GM23338 (cell line): ENCODE measurements at regions not wholly inside any gene's neighbourhood (a gene's known extent, or its start where the extent isn't known, plus 50 kb on each side); places are given as distances from the start of the nearest gene placed in this dataset.

Source experiments
- ATAC-seq: fragments of 200-7000 bp; cut with Tn5 transposase; 3 replicates; pipeline ENCODE4 v1.9.1; 2020
- DNase-seq: peaks from one replicate; pipeline ENCODE4 v3.0.0-alpha.2; 2015; ENCODE audit warnings: low spot score
- H2AFZ ChIP-seq: fragments of 200-600 bp; sonication (generic); 2 replicates; pipeline ENCODE4 v1.8.0; 2016; ENCODE audit warnings: antibody characterized with exemption, mild to moderate bottlenecking, moderate library complexity
- H3F3A ChIP-seq: fragments of 200-600 bp; sonication (generic); replicated peaks from 2 replicates; pipeline ENCODE4 v1.8.0; 2017; ENCODE audit warnings: antibody characterized with exemption, mixed run types, low read depth
- H3K27ac ChIP-seq: fragments of 200-600 bp; sonication (generic); 2 replicates; pipeline ENCODE4 v1.6.1; 2016; ENCODE audit warnings: low read depth
- H3K27me3 ChIP-seq: fragments of 200-600 bp; sonication (generic); 2 replicates; pipeline ENCODE4 v1.8.0; 2016; ENCODE audit warnings: mild to moderate bottlenecking, mixed run types, moderate library complexity; ENCODE audit not compliant: insufficient read depth
- H3K36me3 ChIP-seq: fragments of 200-600 bp; sonication (generic); 2 replicates; pipeline ENCODE4 v1.8.0; 2016; ENCODE audit warnings: mild to moderate bottlenecking; ENCODE audit not compliant: insufficient read depth
- H3K4me1 ChIP-seq: fragments of 200-600 bp; sonication (generic); 2 replicates; pipeline ENCODE4 v1.8.0; 2016; ENCODE audit warnings: mild to moderate bottlenecking, moderate library complexity; ENCODE audit not compliant: insufficient read depth
- H3K4me2 ChIP-seq: fragments of 200-600 bp; sonication (generic); 2 replicates; pipeline ENCODE4 v1.7.1; 2017; ENCODE audit warnings: mixed run types
- H3K4me3 ChIP-seq: fragments of 200-600 bp; sonication (generic); 2 replicates; pipeline ENCODE4 v1.6.1; 2016; ENCODE audit warnings: mixed run types
- H3K79me2 ChIP-seq: fragments of 200-600 bp; sonication (generic); replicated peaks from 2 replicates; pipeline ENCODE4 v1.8.0; 2017; ENCODE audit warnings: mild to moderate bottlenecking; ENCODE audit not compliant: insufficient read depth
- H3K9me2 ChIP-seq: fragments of 200-600 bp; sonication (generic); 2 replicates; pipeline ENCODE4 v1.8.0; 2017; ENCODE audit not compliant: insufficient read depth
- H4K20me1 ChIP-seq: fragments of 200-600 bp; sonication (generic); replicated peaks from 2 replicates; pipeline ENCODE4 v1.8.0; 2017; ENCODE audit warnings: mild to moderate bottlenecking; ENCODE audit not compliant: insufficient read depth
- H3K27ac Mint-ChIP-seq: 2 replicates; pipeline ENCODE4 v1.8.0; 2020; ENCODE audit warnings: inconsistent platforms, mild to moderate bottlenecking, moderate library complexity, mixed read lengths
- H3K27me3 Mint-ChIP-seq: 3 replicates; pipeline ENCODE4 v1.8.0; 2022; ENCODE audit warnings: low read depth, mild to moderate bottlenecking, moderate library complexity, mixed read lengths, inconsistent platforms; ENCODE audit not compliant: insufficient read depth, poor library complexity
- H3K36me3 Mint-ChIP-seq: 3 replicates; pipeline ENCODE4 v1.8.0; 2021; ENCODE audit warnings: low read depth, mild to moderate bottlenecking, inconsistent platforms, moderate library complexity, mixed read lengths
- H3K4me1 Mint-ChIP-seq: 3 replicates; pipeline ENCODE4 v1.8.0; 2020; ENCODE audit warnings: mild to moderate bottlenecking, inconsistent platforms, mixed read lengths
- H3K4me3 Mint-ChIP-seq: 3 replicates; pipeline ENCODE4 v1.8.0; 2021; ENCODE audit warnings: moderate library complexity, mild to moderate bottlenecking, inconsistent platforms, mixed read lengths
- H3K9me3 Mint-ChIP-seq: 3 replicates; pipeline ENCODE4 v1.8.0; 2020; ENCODE audit warnings: moderate library complexity, mild to moderate bottlenecking, inconsistent platforms, mixed read lengths
- CREB1 ChIP-seq: fragments of 250-450 bp; sonication (Bioruptor Pico); IDR thresholded peaks from 2 replicates; pipeline ENCODE4 v1.5.0; 2020; ENCODE audit warnings: low read depth, mild to moderate bottlenecking, moderate library complexity
- ETS1 ChIP-seq: IDR thresholded peaks from 2 replicates; pipeline ENCODE4 v1.6.1; 2016; ENCODE audit warnings: antibody characterized with exemption
- EZH2 ChIP-seq: fragments of 200-600 bp; sonication (generic); IDR thresholded peaks from one replicate; pipeline ENCODE4 v1.8.0; 2017; ENCODE audit warnings: antibody characterized with exemption, mild to moderate bottlenecking, low read depth; ENCODE audit not compliant: unreplicated experiment
- EZH2phosphoT487 ChIP-seq: fragments of 200-600 bp; sonication (generic); IDR thresholded peaks from one replicate; pipeline ENCODE4 v1.8.1; 2018; ENCODE audit warnings: antibody characterized with exemption; ENCODE audit not compliant: unreplicated experiment
- JUNB ChIP-seq: IDR thresholded peaks from one replicate; pipeline ENCODE4 v1.6.1; 2016; ENCODE audit warnings: antibody characterized with exemption; ENCODE audit not compliant: unreplicated experiment
- NANOG ChIP-seq: IDR thresholded peaks from 2 replicates; pipeline ENCODE4 v1.6.1; 2016; ENCODE audit warnings: antibody characterized with exemption, borderline replicate concordance
- POLR2AphosphoS5 ChIP-seq: IDR thresholded peaks from 2 replicates; pipeline ENCODE4 v1.6.1; 2016; ENCODE audit warnings: antibody characterized with exemption, low read depth
- REST ChIP-seq: IDR thresholded peaks from one replicate; pipeline ENCODE4 v1.6.1; 2018; ENCODE audit warnings: antibody characterized with exemption; ENCODE audit not compliant: unreplicated experiment
- STAT1 ChIP-seq: IDR thresholded peaks from one replicate; pipeline ENCODE4 v1.6.1; 2016; ENCODE audit warnings: antibody characterized with exemption; ENCODE audit not compliant: unreplicated experiment
- ZNF114 ChIP-seq: fragments of 250-450 bp; sonication (Bioruptor Pico); IDR thresholded peaks from 2 replicates; pipeline ENCODE4 v1.5.0; 2020; ENCODE audit warnings: mild to moderate bottlenecking, moderate library complexity
- ZNF331 ChIP-seq: fragments of 250-450 bp; sonication (Bioruptor Pico); IDR thresholded peaks from 2 replicates; pipeline ENCODE4 v1.5.0; 2020; ENCODE audit warnings: low read depth, mild to moderate bottlenecking, moderate library complexity
- ZNF462 ChIP-seq: fragments of 250-450 bp; sonication (Bioruptor Pico); IDR thresholded peaks from 2 replicates; pipeline ENCODE4 v1.5.0; 2020; ENCODE audit warnings: mild to moderate bottlenecking, moderate library complexity
- TF ChIP-seq, protein P1 (sequence below), 2 experiments: fragments of 200-600 bp in 1 of 2; sonication (generic) in 1 of 2; conservative IDR thresholded peaks; 2 replicates each; pipeline versions ENCODE4 v1.5.1 to v1.6.1; 2016 to 2017; ENCODE audit warnings: antibody characterized with exemption in 2 of 2, low read depth in 2 of 2, mild to moderate bottlenecking in 2 of 2, moderate library complexity in 1 of 2

- Histone ChIP-seq H3F3A (no peaks in the 10 kb centered on the region), H4K20me1 (no peaks in the 10 kb centered on the region), H3K4me1 (no peaks in the 10 kb centered on the region), H3K27me3 (no peaks in the 10 kb centered on the region), H3K4me3 (no peak overlapping the region), H3K4me2 (no peak overlapping the region), H2AFZ (no peak overlapping the region), H3K79me2 (no peaks in the 10 kb centered on the region), H3K9me2 (0 out of 2 replicates have a peak, but pooled peaks cover 8% of the 10 kb centered on the region), H3K36me3 (no peaks in the 10 kb centered on the region), H3K27ac (no peak overlapping the region)
- no peak overlapping the region for H3K27ac Mint-ChIP-seq
- no peak for TF ChIP-seq EZH2phosphoT487
- no peak for TF ChIP-seq CREB1
- TF ChIP-seq STAT1, result no peak
- no peak for TF ChIP-seq EZH2
- TF ChIP-seq POLR2AphosphoS5, result no peak
- no peak for TF ChIP-seq ZNF114
- TF ChIP-seq ZNF331, result no peak
- TF ChIP-seq, protein P1, sequence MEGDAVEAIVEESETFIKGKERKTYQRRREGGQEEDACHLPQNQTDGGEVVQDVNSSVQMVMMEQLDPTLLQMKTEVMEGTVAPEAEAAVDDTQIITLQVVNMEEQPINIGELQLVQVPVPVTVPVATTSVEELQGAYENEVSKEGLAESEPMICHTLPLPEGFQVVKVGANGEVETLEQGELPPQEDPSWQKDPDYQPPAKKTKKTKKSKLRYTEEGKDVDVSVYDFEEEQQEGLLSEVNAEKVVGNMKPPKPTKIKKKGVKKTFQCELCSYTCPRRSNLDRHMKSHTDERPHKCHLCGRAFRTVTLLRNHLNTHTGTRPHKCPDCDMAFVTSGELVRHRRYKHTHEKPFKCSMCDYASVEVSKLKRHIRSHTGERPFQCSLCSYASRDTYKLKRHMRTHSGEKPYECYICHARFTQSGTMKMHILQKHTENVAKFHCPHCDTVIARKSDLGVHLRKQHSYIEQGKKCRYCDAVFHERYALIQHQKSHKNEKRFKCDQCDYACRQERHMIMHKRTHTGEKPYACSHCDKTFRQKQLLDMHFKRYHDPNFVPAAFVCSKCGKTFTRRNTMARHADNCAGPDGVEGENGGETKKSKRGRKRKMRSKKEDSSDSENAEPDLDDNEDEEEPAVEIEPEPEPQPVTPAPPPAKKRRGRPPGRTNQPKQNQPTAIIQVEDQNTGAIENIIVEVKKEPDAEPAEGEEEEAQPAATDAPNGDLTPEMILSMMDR (conservative IDR thresholded peaks at IDR 0.05; ENCODE audit: low read depth in 2 of 2), result no peak
- TF ChIP-seq REST, result no peak
- TF ChIP-seq ZNF462, result no peak
- no peak for TF ChIP-seq NANOG
- TF ChIP-seq JUNB, result no peak
- no peak for TF ChIP-seq ETS1
- H3K9me3 Mint-ChIP-seq, result peaks cover 3% of the 10 kb centered on the region; the same call in 1 of the 3 replicates
- H3K4me1 Mint-ChIP-seq, result no peaks in the 10 kb centered on the region
- H3K4me3 Mint-ChIP-seq, result no peak overlapping the region
- no peak for ATAC-seq
- H3K36me3 Mint-ChIP-seq, result peaks cover under 1% of the 10 kb centered on the region; the same call in 1 of the 3 replicates
- H3K27me3 Mint-ChIP-seq, result no peaks in the 10 kb centered on the region
- no peak for DNase-seq
Observed at GRCh38 chr1:213415691-213416380, 364.8 kb downstream of the RPS6KC1 start.
